Central memory CD8-positive, alpha-beta T cell (primary cell): ENCODE measurements at regions not wholly inside any gene's neighbourhood (a gene's known extent, or its start where the extent isn't known, plus 50 kb on each side); places are given as distances from the start of the nearest gene placed in this dataset.

Experiments used
- ATAC-seq: fragments of 150-1000 bp; cut with Tn5 transposase; replicated peaks from 2 replicates; pipeline ENCODE4 v1.10.0; 2022; ENCODE audit warnings: mild to moderate bottlenecking, moderate FRiP score, moderate number of reproducible peaks; ENCODE audit not compliant: poor library complexity, severe bottlenecking; ENCODE audit errors: extremely low read depth
- DNase-seq, 2 donors: peaks; one replicate each; pipeline ENCODE4 v3.0.0; 2021; ENCODE audit warnings: low spot score in 2 of 2
- H3K27ac Mint-ChIP-seq: one replicate; pipeline ENCODE4 v1.8.0; 2022; ENCODE audit warnings: low read depth, mild to moderate bottlenecking, moderate library complexity, mixed read lengths
- H3K27me3 Mint-ChIP-seq: one replicate; pipeline ENCODE4 v1.8.0; 2022; ENCODE audit warnings: mixed read lengths
- H3K36me3 Mint-ChIP-seq: one replicate; pipeline ENCODE4 v1.8.0; 2022; ENCODE audit warnings: mild to moderate bottlenecking, moderate library complexity, mixed read lengths; ENCODE audit not compliant: insufficient read depth
- H3K4me1 Mint-ChIP-seq: one replicate; pipeline ENCODE4 v1.8.0; 2022; ENCODE audit warnings: mixed read lengths
- H3K4me3 Mint-ChIP-seq: one replicate; pipeline ENCODE4 v1.8.0; 2022; ENCODE audit warnings: mild to moderate bottlenecking, moderate library complexity, mixed read lengths
- H3K9me3 Mint-ChIP-seq: one replicate; pipeline ENCODE4 v1.8.0; 2022; ENCODE audit warnings: mixed read lengths

GRCh38 chr2:155839436-155839835 is 493.1 kb downstream of the NR4A2 start:
- ATAC-seq (no peak), DNase-seq (no peak)
- Mint-ChIP-seq H3K27me3 (no peaks in the 10 kb centered on the region), H3K4me1 (no peaks in the 10 kb centered on the region), H3K36me3 (peaks cover 1% of the 10 kb centered on the region), H3K4me3 (no peak overlapping the region), H3K27ac (no peak overlapping the region), H3K9me3 (no peaks in the 10 kb centered on the region)

GRCh38 chr2:155836439-155836838 is 496.1 kb downstream of the NR4A2 start:
- DNase-seq (no peak), ATAC-seq (no peak)
- Mint-ChIP-seq H3K4me1 (no peaks in the 10 kb centered on the region), H3K4me3 (no peak overlapping the region), H3K36me3 (peaks cover 2% of the 10 kb centered on the region), H3K27ac (no peak overlapping the region), H3K27me3 (no peaks in the 10 kb centered on the region), H3K9me3 (no peaks in the 10 kb centered on the region)

DNA sequence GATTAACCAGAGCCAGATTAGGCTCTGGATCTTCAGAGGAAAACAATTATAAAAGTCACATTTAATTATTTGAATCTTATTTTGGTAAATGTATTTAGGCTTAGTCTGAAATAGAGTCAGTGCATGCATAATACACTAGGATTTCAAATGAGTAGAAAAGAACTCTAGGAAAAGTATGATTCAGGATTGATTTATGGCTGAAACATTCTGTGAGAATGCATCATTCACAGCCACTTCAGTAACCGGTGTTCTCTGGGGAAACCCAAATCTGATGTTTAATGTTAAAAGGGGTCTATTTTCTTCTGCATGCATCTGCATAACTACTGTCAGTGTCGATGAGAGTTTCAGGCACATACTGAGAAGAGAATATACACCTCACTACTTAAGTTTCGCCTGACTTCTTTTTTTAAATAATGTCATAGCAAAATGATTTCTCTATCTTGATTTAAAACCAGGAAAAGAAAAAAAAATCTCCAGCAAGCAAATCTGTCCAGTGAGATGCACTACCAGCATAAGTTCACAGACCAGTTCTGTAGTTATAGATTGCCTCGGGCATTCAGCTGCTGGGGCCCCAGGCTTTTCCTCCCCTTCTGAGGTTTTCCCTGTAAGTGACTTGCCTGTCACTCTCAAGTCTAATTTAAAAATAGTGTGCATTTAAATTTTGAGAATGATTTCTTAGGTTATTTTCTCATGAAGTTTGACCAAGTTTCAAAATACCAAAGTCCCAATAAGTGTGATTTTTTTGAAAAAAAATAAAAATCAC is 501.5 kb downstream of the NR4A2 start:
- Mint-ChIP-seq H3K4me3 (no peak overlapping the region), H3K27ac (no peak overlapping the region), H3K27me3 (no peaks in the 10 kb centered on the region), H3K36me3 (peaks cover 2% of the 10 kb centered on the region), H3K4me1 (no peaks in the 10 kb centered on the region), H3K9me3 (peaks cover 2% of the 10 kb centered on the region)
- ATAC-seq: no peak
- no peak for DNase-seq

- Mint-ChIP-seq H3K4me3 (no peak overlapping the region), H3K36me3 (peaks cover 2% of the 10 kb centered on the region), H3K27me3 (no peaks in the 10 kb centered on the region), H3K27ac (no peak overlapping the region), H3K4me1 (no peaks in the 10 kb centered on the region), H3K9me3 (peaks cover 9% of the 10 kb centered on the region)
- ATAC-seq (no peak), DNase-seq (no peak)
Measured at GRCh38 chr2:155830351-155830750, 502.2 kb downstream of the NR4A2 start.

DNA sequence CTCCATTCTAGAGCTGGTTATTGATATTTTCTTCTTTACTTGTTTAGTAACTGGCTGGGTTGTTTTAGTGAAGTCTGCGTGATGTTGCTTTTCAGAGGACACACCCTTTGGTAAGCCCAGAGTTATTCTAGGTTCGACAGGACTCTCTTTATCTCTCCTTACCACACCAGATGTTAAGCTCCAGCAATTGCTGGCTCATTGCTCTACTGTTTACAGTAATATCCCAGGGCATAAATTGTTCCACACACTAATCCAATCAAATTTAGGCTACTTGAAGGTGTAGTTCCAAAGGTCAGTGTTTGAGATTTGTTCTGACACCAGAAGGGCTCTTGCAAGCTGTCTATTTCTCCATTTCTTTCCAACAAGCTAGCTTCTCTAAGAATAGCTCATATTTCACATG is 506.6 kb downstream of the NR4A2 start:
- Mint-ChIP-seq H3K27me3 (no peaks in the 10 kb centered on the region), H3K4me1 (no peaks in the 10 kb centered on the region), H3K27ac (no peak overlapping the region), H3K36me3 (no peaks in the 10 kb centered on the region), H3K4me3 (no peak overlapping the region), H3K9me3 (peaks cover 9% of the 10 kb centered on the region)
- ATAC-seq (no peak), DNase-seq (no peak)

DNA sequence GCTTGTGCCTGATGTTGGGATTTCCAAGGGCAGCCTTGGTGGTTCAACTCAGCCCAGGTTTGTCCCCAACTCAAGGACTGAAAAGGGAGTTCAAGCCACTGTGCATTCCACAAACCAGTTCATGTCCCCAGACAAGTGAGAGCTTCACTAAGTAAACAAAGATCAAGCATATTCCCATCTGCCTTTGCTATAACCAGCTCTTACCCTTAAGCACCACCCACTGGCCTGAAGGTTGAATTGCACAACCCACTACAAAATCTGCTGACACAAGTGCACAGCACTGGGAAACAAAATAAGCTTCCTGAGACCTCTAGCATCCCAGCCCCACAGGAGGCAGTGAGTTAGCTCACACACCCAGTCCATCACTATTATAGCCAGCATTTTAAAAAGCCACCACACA is 516.7 kb downstream of the NR4A2 start:
- Mint-ChIP-seq H3K36me3 (no peaks in the 10 kb centered on the region), H3K27ac (no peak overlapping the region), H3K4me3 (no peak overlapping the region), H3K9me3 (peaks cover 16% of the 10 kb centered on the region), H3K4me1 (no peaks in the 10 kb centered on the region), H3K27me3 (no peaks in the 10 kb centered on the region)
- ATAC-seq (no peak), DNase-seq (no peak)

DNA sequence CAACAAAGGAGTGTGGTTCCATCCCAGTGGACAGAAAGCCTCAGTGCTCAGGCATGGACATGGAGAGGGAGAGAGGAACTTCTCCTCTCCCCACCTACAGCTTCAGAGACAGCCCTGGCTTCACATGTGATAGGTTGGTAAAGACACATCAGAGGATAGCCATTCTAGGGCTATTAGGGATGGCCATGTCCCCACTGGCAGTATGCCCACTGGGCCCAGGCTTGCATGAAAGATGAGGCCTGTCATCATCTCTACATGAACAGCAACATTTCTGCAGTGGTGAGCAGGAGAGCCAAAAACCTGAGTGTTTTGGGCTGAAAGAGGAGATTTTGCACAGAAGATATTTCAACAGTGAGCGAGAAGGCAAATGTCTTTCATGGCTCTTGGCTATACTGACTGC is 517.2 kb downstream of the NR4A2 start:
- Mint-ChIP-seq H3K27me3 (no peaks in the 10 kb centered on the region), H3K27ac (no peak overlapping the region), H3K9me3 (peaks cover 16% of the 10 kb centered on the region), H3K4me3 (no peak overlapping the region), H3K4me1 (no peaks in the 10 kb centered on the region), H3K36me3 (no peaks in the 10 kb centered on the region)
- no peak for ATAC-seq
- DNase-seq: no peak

DNA sequence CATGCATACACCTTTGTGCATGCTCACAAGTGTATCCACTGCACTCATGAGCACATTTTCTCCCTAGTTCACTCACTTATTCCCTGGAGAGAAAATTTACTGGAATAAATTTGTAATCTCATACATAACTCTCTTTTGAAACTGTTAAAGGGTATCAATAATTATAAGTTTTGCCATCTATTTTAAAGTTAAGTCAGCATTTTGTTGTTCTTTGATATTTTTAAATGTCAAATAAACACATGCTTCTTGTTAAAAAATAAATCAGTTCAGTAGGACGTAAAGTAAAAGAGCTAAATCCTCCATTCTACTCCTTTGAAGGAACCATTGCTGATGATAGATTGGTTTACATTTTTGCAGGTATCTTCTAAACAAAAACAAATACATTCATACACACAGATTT is 522.1 kb downstream of the NR4A2 start:
- Mint-ChIP-seq H3K27me3 (no peaks in the 10 kb centered on the region), H3K4me3 (no peak overlapping the region), H3K27ac (no peak overlapping the region), H3K36me3 (no peaks in the 10 kb centered on the region), H3K9me3 (peaks cover 5% of the 10 kb centered on the region), H3K4me1 (no peaks in the 10 kb centered on the region)
- ATAC-seq (no peak), DNase-seq (no peak)

GRCh38 chr2:155802888-155803287 is 529.6 kb downstream of the NR4A2 start:
- no peak for ATAC-seq
- Mint-ChIP-seq H3K27me3 (no peaks in the 10 kb centered on the region), H3K4me3 (no peak overlapping the region)

GRCh38 chr2:155792666-155793065 is 539.9 kb downstream of the NR4A2 start:
- no peaks in the 10 kb centered on the region for H3K4me1 Mint-ChIP-seq
- ATAC-seq (no peak), DNase-seq (no peak)
- H3K4me3 Mint-ChIP-seq: no peak overlapping the region
- H3K27me3 Mint-ChIP-seq: no peaks in the 10 kb centered on the region
- H3K27ac Mint-ChIP-seq: no peak overlapping the region
- H3K9me3 Mint-ChIP-seq: peaks cover 7% of the 10 kb centered on the region
- H3K36me3 Mint-ChIP-seq: no peaks in the 10 kb centered on the region

More at GRCh38 chr2:155802888-155803287, 529.6 kb downstream of the NR4A2 start:
- H3K4me1 Mint-ChIP-seq: no peaks in the 10 kb centered on the region
- peaks cover 5% of the 10 kb centered on the region for H3K9me3 Mint-ChIP-seq
- H3K36me3 Mint-ChIP-seq: no peaks in the 10 kb centered on the region
- DNase-seq: no peak
- H3K27ac Mint-ChIP-seq: no peak overlapping the region

DNA sequence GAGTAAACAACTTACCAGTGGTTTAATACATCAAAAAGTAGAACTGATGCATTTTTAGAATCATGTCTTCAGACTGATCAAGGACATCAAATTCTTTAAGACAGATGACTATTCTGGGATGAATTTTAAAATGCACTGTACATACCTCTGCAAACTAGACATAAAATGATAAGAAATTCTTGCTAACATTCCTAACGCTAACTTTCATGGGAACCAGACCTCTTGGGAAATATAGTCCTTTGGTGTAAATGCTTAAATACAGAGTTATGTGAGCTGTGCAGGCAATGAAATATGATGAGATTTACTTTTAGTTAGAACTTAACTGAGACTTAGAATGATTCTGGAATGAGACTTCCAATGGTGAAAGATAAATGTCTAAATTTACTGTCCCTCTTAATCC is 562.0 kb downstream of the NR4A2 start:
- Mint-ChIP-seq H3K36me3 (no peaks in the 10 kb centered on the region), H3K4me3 (no peak overlapping the region), H3K27me3 (no peaks in the 10 kb centered on the region), H3K9me3 (peaks cover 12% of the 10 kb centered on the region), H3K27ac (no peak overlapping the region), H3K4me1 (no peaks in the 10 kb centered on the region)
- ATAC-seq: no peak
- DNase-seq: no peak

DNA sequence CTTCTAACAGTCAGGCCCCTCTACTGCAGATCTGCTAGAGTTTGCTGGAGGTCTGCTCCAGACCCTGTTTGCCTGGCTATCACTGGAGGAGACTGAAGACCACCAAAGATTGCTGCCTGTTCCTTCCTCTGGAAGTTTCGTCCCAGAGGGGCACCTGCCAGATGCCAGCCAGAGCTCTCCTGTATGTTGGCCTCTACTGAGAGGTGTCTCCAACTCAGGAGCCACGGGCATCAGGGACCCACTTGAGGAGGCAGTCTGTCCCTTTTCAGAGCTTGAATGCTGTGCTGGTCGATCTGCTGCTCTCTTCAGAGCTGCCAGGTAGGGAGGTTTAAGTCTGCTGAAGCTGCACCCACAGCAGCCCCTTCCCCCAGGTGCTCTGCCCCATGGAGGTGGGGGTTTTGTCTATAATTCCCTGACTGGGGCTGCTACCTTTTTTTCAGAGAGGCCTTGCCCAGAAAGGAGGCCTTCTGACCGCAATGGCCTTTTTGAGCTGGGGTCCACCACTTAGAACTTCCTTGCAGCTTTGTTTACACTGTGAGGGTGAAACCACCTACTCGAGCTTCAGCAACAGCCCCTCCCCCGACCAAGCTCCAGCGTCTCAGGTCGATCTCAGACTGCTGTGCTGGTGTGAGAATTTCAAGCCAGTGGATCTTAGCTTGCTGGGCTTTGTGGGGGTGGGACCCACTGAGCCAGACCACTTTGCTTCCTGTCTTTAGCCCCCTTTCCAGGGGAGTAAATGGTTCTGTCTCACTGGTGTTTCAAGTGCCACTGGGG is 566.0 kb downstream of the NR4A2 start:
- Mint-ChIP-seq H3K4me3 (no peak overlapping the region), H3K27ac (no peak overlapping the region), H3K4me1 (no peaks in the 10 kb centered on the region), H3K27me3 (no peaks in the 10 kb centered on the region), H3K36me3 (no peaks in the 10 kb centered on the region), H3K9me3 (peaks cover 26% of the 10 kb centered on the region)
- ATAC-seq: no peak
- no peak for DNase-seq

DNA sequence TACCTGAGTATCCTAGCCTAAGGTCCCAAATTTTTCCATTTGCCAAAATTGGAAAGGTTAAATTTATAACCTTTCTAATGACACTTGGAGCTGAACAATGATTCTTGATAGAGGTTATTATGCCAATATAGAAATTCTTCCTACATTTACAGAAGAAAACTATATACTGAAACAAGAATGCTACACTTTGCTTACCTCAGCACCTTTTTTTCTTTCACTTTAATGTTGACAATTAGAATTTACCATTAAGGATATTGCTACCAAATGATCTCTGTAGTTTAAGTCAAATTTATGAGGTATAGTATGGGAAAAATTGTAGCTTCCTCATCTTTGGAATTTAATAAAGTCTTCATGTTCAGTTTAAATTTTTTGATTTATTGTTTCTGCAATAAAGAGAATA is 577.0 kb downstream of the NR4A2 start:
- Mint-ChIP-seq H3K4me1 (no peaks in the 10 kb centered on the region), H3K27me3 (no peaks in the 10 kb centered on the region), H3K4me3 (no peak overlapping the region), H3K9me3 (peaks cover 6% of the 10 kb centered on the region), H3K36me3 (peaks cover 2% of the 10 kb centered on the region), H3K27ac (no peak overlapping the region)
- DNase-seq (no peak), ATAC-seq (no peak)
